Left ventricle myocardium inferior (tissue), 1 donor: ENCODE measurements at regions not wholly inside any gene's neighbourhood (a gene's known extent, or its start where the extent isn't known, plus 50 kb on each side); places are given as distances from the start of the nearest gene placed in this dataset.

Experiments used
- DNase-seq: peaks from one replicate; pipeline ENCODE4 v3.0.0-alpha.2; 2020
- H3K27ac ChIP-seq: fragments of 200-600 bp; replicated peaks from 2 replicates; pipeline ENCODE4 v1.8.0; 2021
- H3K27me3 ChIP-seq: fragments of 200-600 bp; 2 replicates; pipeline ENCODE4 v1.8.0; 2021; ENCODE audit warnings: low read depth
- H3K36me3 ChIP-seq: fragments of 200-600 bp; 2 replicates; pipeline ENCODE4 v1.8.0; 2021
- H3K4me1 ChIP-seq: fragments of 200-600 bp; 2 replicates; pipeline ENCODE4 v1.8.0; 2021
- H3K4me3 ChIP-seq: fragments of 200-600 bp; 2 replicates; pipeline ENCODE4 v1.8.0; 2021; ENCODE audit warnings: mild to moderate bottlenecking, moderate library complexity
- H3K9me3 ChIP-seq: fragments of 200-600 bp; replicated peaks from 2 replicates; pipeline ENCODE4 v1.8.0; 2021
- CTCF ChIP-seq: fragments of 200-600 bp; IDR thresholded peaks from 2 replicates; pipeline ENCODE4 v1.8.0; 2021; ENCODE audit warnings: antibody characterized with exemption, mild to moderate bottlenecking, borderline replicate concordance
- intact Hi-C: fragments of 100-400 bp; cut with micrococcal nuclease; formaldehyde crosslinking; loops from one replicate; pipeline ENCODE4 v1.11.0; 2022
- donor health status: DM: no; HTN: yes; CAD: no; lungs with severe emphysema.

- TF ChIP-seq CTCF, result no peak
Measured at GRCh38 chr7:106788637-106789036, 76.4 kb upstream of the PIK3CG start.

GRCh38 chr7:106791526-106791925 is 73.6 kb upstream of the PIK3CG start:
- intact Hi-C loops, result no loop called here
- no peak for DNase-seq
- Histone ChIP-seq H3K4me3 (no peak overlapping the region), H3K36me3 (no peaks in the 10 kb centered on the region), H3K27ac (no peak overlapping the region), H3K27me3 (peaks cover 18% of the 10 kb centered on the region), H3K4me1 (no peaks in the 10 kb centered on the region), H3K9me3 (no peaks in the 10 kb centered on the region)
- TF ChIP-seq CTCF, result no peak

More at GRCh38 chr7:106788637-106789036, 76.4 kb upstream of the PIK3CG start:
- H3K27ac ChIP-seq, result no peak overlapping the region
- no peaks in the 10 kb centered on the region for H3K9me3 ChIP-seq
- no peak overlapping the region for H3K4me3 ChIP-seq
- H3K4me1 ChIP-seq, result no peaks in the 10 kb centered on the region
- intact Hi-C loops, result no loop called here
- peaks cover 18% of the 10 kb centered on the region for H3K27me3 ChIP-seq
- no peak for DNase-seq
- no peaks in the 10 kb centered on the region for H3K36me3 ChIP-seq

- H3K27ac ChIP-seq, result no peak overlapping the region
- H3K4me1 ChIP-seq, result no peaks in the 10 kb centered on the region
- no peaks in the 10 kb centered on the region for H3K9me3 ChIP-seq
- H3K36me3 ChIP-seq, result no peaks in the 10 kb centered on the region
- TF ChIP-seq CTCF, result no peak
- H3K4me3 ChIP-seq, result no peak overlapping the region
- intact Hi-C loops, result no loop called here
- peaks cover 18% of the 10 kb centered on the region for H3K27me3 ChIP-seq
- DNase-seq, result no peak
Measured at GRCh38 chr7:106792233-106792926, 72.7 kb upstream of the PIK3CG start.

- intact Hi-C loops, result no loop called here
- no peak for DNase-seq
- TF ChIP-seq CTCF, result peak; percentile 70
- peaks cover 18% of the 10 kb centered on the region for H3K27me3 ChIP-seq
- no peaks in the 10 kb centered on the region for H3K36me3 ChIP-seq
- peaks cover 9% of the 10 kb centered on the region for H3K9me3 ChIP-seq
- no peaks in the 10 kb centered on the region for H3K4me1 ChIP-seq
- H3K27ac ChIP-seq, result no peak overlapping the region
- H3K4me3 ChIP-seq, result no peak overlapping the region
Measured at GRCh38 chr7:106793015-106793975, 71.8 kb upstream of the PIK3CG start.

GRCh38 chr7:106794276-106795083 is 70.6 kb upstream of the PIK3CG start:
- no peak for TF ChIP-seq CTCF
- H3K4me3 ChIP-seq, result no peak overlapping the region
- H3K27me3 ChIP-seq, result peaks cover 18% of the 10 kb centered on the region
- intact Hi-C loops, result loop anchor here (5.0 kb wide), 1 partner anchor 358 kb away; no protein-coding TSS in a partner anchor
- H3K9me3 ChIP-seq, result peaks cover 12% of the 10 kb centered on the region
- DNase-seq, result no peak
- no peaks in the 10 kb centered on the region for H3K4me1 ChIP-seq
- no peak overlapping the region for H3K27ac ChIP-seq
- no peaks in the 10 kb centered on the region for H3K36me3 ChIP-seq
